ENCODE measurements at regions not wholly inside any gene's neighbourhood (a gene's known extent, or its start where the extent isn't known, plus 50 kb on each side); places are given as distances from the start of the nearest gene placed in this dataset.

- DNase-seq (ENCODE audit: low spot score), result no peak
- TF ChIP-seq USF1 (CRISPR knock-in tag; IDR thresholded peaks at IDR 0.05) (no peak), ERG (CRISPR knock-in tag; IDR thresholded peaks at IDR 0.05) (no peak), ESRRA (CRISPR knock-in tag; IDR thresholded peaks at IDR 0.05; ENCODE audit: borderline replicate concordance) (no peak), STAT6 (CRISPR knock-in tag; conservative IDR thresholded peaks at IDR 0.05; ENCODE audit: low read depth) (no peak), EMX1 (CRISPR knock-in tag; IDR thresholded peaks at IDR 0.05) (no peak), TCF7 (CRISPR knock-in tag; IDR thresholded peaks at IDR 0.05; ENCODE audit: low read depth) (no peak), MLX (CRISPR knock-in tag; IDR thresholded peaks at IDR 0.05) (no peak), TP53 (CRISPR knock-in tag; IDR thresholded peaks at IDR 0.05) (no peak), ZNF532 (CRISPR knock-in tag; IDR thresholded peaks at IDR 0.05; ENCODE audit: borderline replicate concordance) (no peak), NR3C1 (CRISPR knock-in tag; conservative IDR thresholded peaks at IDR 0.05; ENCODE audit: low read depth) (no peak), SMAD3 (CRISPR knock-in tag; IDR thresholded peaks at IDR 0.05; ENCODE audit: borderline replicate concordance) (no peak)
- no peak for ATAC-seq
- H3K27ac Mint-ChIP-seq, result no peak overlapping the region
- H3K9me3 Mint-ChIP-seq, result no peaks in the 10 kb centered on the region
- no peaks in the 10 kb centered on the region for H3K4me1 Mint-ChIP-seq
- POLR2A ChIA-PET, result no interaction called here
- no peaks in the 10 kb centered on the region for H3K36me3 Mint-ChIP-seq
- CTCF ChIA-PET, result no interaction called here
- H3K4me3 Mint-ChIP-seq, result no peak overlapping the region
- no peaks in the 10 kb centered on the region; the same call in 1 of the 2 replicates for H3K27me3 Mint-ChIP-seq (ENCODE audit: low read depth)
Measured at GRCh38 chr3:65109966-65110500, 422.2 kb upstream of the ADAMTS9 start.

- Mint-ChIP-seq H3K9me3 (peaks cover 4% of the 10 kb centered on the region), H3K4me3 (no peak overlapping the region), H3K27me3 (ENCODE audit: low read depth) (no peaks in the 10 kb centered on the region; the same call in 1 of the 2 replicates), H3K4me1 (no peaks in the 10 kb centered on the region), H3K36me3 (peaks cover 2% of the 10 kb centered on the region; the same call in 1 of the 2 replicates), H3K27ac (no peak overlapping the region)
- ATAC-seq (no peak), DNase-seq (ENCODE audit: low spot score) (no peak)
- ChIA-PET POLR2A (interaction anchor here (0.6 kb wide), 2 partner anchors 40 to 338 kb away, joined by 3 to 10 read pairs; no protein-coding TSS in a partner anchor), CTCF (interaction anchor here (0.7 kb wide), 1 partner anchor 577 kb away, joined by 4 read pairs; no protein-coding TSS in a partner anchor)
- TF ChIP-seq CREB1 (CRISPR knock-in tag; IDR thresholded peaks at IDR 0.05), result no peak
- no peak for TF ChIP-seq ZNF512 (CRISPR knock-in tag; IDR thresholded peaks at IDR 0.05; ENCODE audit: borderline replicate concordance)
- TF ChIP-seq FOXK1 (CRISPR knock-in tag; IDR thresholded peaks at IDR 0.05), result no peak
- no peak for TF ChIP-seq STAT6 (CRISPR knock-in tag; conservative IDR thresholded peaks at IDR 0.05; ENCODE audit: low read depth)
- TF ChIP-seq NFATC4 (CRISPR knock-in tag; IDR thresholded peaks at IDR 0.05), result no peak
- TF ChIP-seq NFYB (CRISPR knock-in tag; conservative IDR thresholded peaks at IDR 0.05; ENCODE audit: low read depth), result no peak
- no peak for TF ChIP-seq ATF6 (CRISPR knock-in tag; IDR thresholded peaks at IDR 0.05)
- TF ChIP-seq OVOL2 (CRISPR knock-in tag; IDR thresholded peaks at IDR 0.05; ENCODE audit: borderline replicate concordance), result no peak
Measured at GRCh38 chr3:65107174-65107573, 419.4 kb upstream of the ADAMTS9 start.

Data from WTC11 (cell line).